SU-DHL-6 (cell line): ENCODE measurements at regions not wholly inside any gene's neighbourhood (a gene's known extent, or its start where the extent isn't known, plus 50 kb on each side); places are given as distances from the start of the nearest gene placed in this dataset.
"Not testable (repeated sequence)": the region's sequence is repeated elsewhere in the genome, so short reads cannot be mapped to it uniquely, and the experiment has no call there.

Source experiments
- CTCF ChIP-seq: fragments of 200-600 bp; sonication (generic); IDR thresholded peaks from one replicate; pipeline ENCODE4 v1.5.1; 2017; ENCODE audit warnings: antibody characterized with exemption, mild to moderate bottlenecking, low read length, moderate library complexity; ENCODE audit not compliant: insufficient read depth, poor library complexity, severe bottlenecking
- EZH2phosphoT487 ChIP-seq: fragments of 200-600 bp; sonication (generic), shearing (Covaris generic); conservative IDR thresholded peaks from 2 replicates; pipeline ENCODE4 v1.6.1; 2018; ENCODE audit warnings: mild to moderate bottlenecking, antibody characterized with exemption, low read length, moderate library complexity, mixed read lengths

DNA sequence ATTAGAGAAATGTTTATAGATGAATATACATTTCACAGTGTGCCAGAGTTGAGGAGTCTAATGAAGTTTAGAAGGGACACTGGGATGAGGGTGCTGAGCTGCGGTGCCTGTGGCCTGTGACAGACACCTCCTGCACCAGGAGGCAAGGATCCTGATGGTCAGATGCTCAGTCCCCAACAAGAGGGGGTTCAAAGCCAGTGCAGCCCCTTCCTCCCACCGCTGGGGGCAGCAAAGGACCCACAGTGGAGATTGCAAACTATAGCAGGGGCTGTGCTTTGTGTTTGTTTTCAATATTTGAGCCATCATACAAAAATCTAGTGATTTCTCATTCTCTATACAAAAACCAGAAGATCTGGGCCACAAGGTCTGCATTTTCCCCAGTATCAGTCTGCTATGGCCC lies 170.5 kb upstream of the PLGLB2 start:
- TF ChIP-seq EZH2phosphoT487, CTCF: not testable (repeated sequence)
